Keratinocyte (primary cell): ENCODE measurements at regions not wholly inside any gene's neighbourhood (a gene's known extent, or its start where the extent isn't known, plus 50 kb on each side); places are given as distances from the start of the nearest gene placed in this dataset.

Experiments
- DNase-seq: peaks from one replicate; pipeline ENCODE4 v3.0.0-alpha.2; 2011; ENCODE audit warnings: low read depth, missing footprints, low spot score
- FAIRE-seq: peaks from 2 replicates; lab custom pipeline; 2011; peaks lifted over from hg19 to GRCh38; lab: Jason Lieb, UNC
- H2AFZ ChIP-seq: 2 replicates; pipeline ENCODE4 v1.6.0; 2012; ENCODE audit warnings: low read length, control low read depth, inconsistent platforms; ENCODE audit not compliant: control insufficient read depth
- H3K27ac ChIP-seq: 2 replicates; pipeline ENCODE4 v1.5.1; 2011; ENCODE audit warnings: low read length; ENCODE audit not compliant: control insufficient read depth, insufficient read depth
- H3K27me3 ChIP-seq: 3 replicates; pipeline ENCODE4 v1.6.0; 2011; ENCODE audit warnings: low read length; ENCODE audit not compliant: control insufficient read depth, insufficient read depth; ENCODE audit errors: extremely low read depth
- H3K36me3 ChIP-seq, 2 experiments: 2 replicates in 1 of 2; 3 replicates in 1 of 2; pipeline ENCODE4 v1.5.1; 2011; ENCODE audit warnings: low read length in 2 of 2, mild to moderate bottlenecking in 1 of 2; ENCODE audit not compliant: control insufficient read depth in 2 of 2, insufficient read depth in 2 of 2; ENCODE audit errors: extremely low read depth in 1 of 2
- H3K4me1 ChIP-seq: 3 replicates; pipeline ENCODE4 v1.5.1; 2011; ENCODE audit warnings: low read length; ENCODE audit not compliant: control insufficient read depth, insufficient read depth; ENCODE audit errors: extremely low read depth
- H3K4me2 ChIP-seq: 3 replicates; pipeline ENCODE4 v1.6.0; 2011; ENCODE audit warnings: low read depth, low read length; ENCODE audit not compliant: control insufficient read depth, insufficient read depth; ENCODE audit errors: extremely low read depth
- H3K4me3 ChIP-seq, 3 experiments: fragments of 200-600 bp in 1 of 3; sonication (generic) in 1 of 3; 2 replicates in 2 of 3; 3 replicates in 1 of 3; pipeline ENCODE4 v1.5.1; 2011 to 2016; ENCODE audit warnings: low read length in 3 of 3, mild to moderate bottlenecking in 3 of 3, control low read depth in 2 of 3, inconsistent platforms in 1 of 3, low read depth in 1 of 3, mixed read lengths in 1 of 3, mixed run types in 1 of 3, moderate library complexity in 1 of 3; ENCODE audit not compliant: control insufficient read depth in 2 of 3, insufficient read depth in 2 of 3; ENCODE audit errors: extremely low read depth in 1 of 3
- H3K79me2 ChIP-seq: 2 replicates; pipeline ENCODE4 v1.6.0; 2012; ENCODE audit warnings: low read length; ENCODE audit not compliant: control insufficient read depth, insufficient read depth
- H3K9ac ChIP-seq: 3 replicates; pipeline ENCODE4 v1.6.0; 2011; ENCODE audit warnings: low read length; ENCODE audit not compliant: control insufficient read depth, insufficient read depth; ENCODE audit errors: extremely low read depth
- H3K9me1 ChIP-seq: 3 replicates; pipeline ENCODE4 v1.6.0; 2011; ENCODE audit warnings: low read length; ENCODE audit not compliant: control insufficient read depth, insufficient read depth; ENCODE audit errors: extremely low read depth
- H3K9me3 ChIP-seq: 2 replicates; pipeline ENCODE4 v1.5.1; 2012; ENCODE audit warnings: low read depth, low read length; ENCODE audit not compliant: control insufficient read depth
- H4K20me1 ChIP-seq: 3 replicates; pipeline ENCODE4 v1.6.0; 2011; ENCODE audit warnings: low read length; ENCODE audit not compliant: control insufficient read depth, insufficient read depth; ENCODE audit errors: extremely low read depth
- CTCF ChIP-seq, 3 experiments: IDR thresholded peaks in 1 of 3; conservative IDR thresholded peaks in 1 of 3; optimal IDR thresholded peaks in 1 of 3; 2 replicates in 2 of 3; 3 replicates in 1 of 3; pipeline versions ENCODE3 to v1.5.1; 2011; ENCODE audit warnings: low read length in 3 of 3, mild to moderate bottlenecking in 3 of 3, moderate library complexity in 2 of 3, control low read depth in 1 of 3, inconsistent platforms in 1 of 3; ENCODE audit not compliant: insufficient read depth in 2 of 3; ENCODE audit errors: extremely low read depth in 1 of 3
- EZH2 ChIP-seq: IDR thresholded peaks from one replicate; pipeline ENCODE4 v1.6.1; 2012; ENCODE audit warnings: inconsistent platforms, mild to moderate bottlenecking, low read length, moderate library complexity
- dilution Hi-C: fragments of 300-500 bp; cut with MboI; formaldehyde crosslinking; loops from one replicate; pipeline ENCODE4 v1.7.0; 2020; ENCODE audit warnings: low sequenced_read_pairs; ENCODE audit not compliant: extremely low pct_ligation_motif_present

- Histone ChIP-seq H3K36me3 (no peaks in the 10 kb centered on the region), H3K9ac (no peak overlapping the region), H3K9me1 (no peaks in the 10 kb centered on the region), H3K4me3 (no peak overlapping the region), H2AFZ (no peak overlapping the region), H4K20me1 (no peaks in the 10 kb centered on the region), H3K79me2 (no peaks in the 10 kb centered on the region), H3K27me3 (no peaks in the 10 kb centered on the region), H3K4me2 (no peak overlapping the region), H3K27ac (no peak overlapping the region), H3K4me1 (no peaks in the 10 kb centered on the region), H3K9me3 (no peaks in the 10 kb centered on the region)
- no peak for TF ChIP-seq CTCF (optimal IDR thresholded peaks at IDR 0.05 in 1 of 3, IDR thresholded peaks at IDR 0.05 in 1 of 3, conservative IDR thresholded peaks at IDR 0.05 in 1 of 3; ENCODE audit: extremely low read depth in 1 of 3, insufficient read depth in 2 of 3, low read length in 3 of 3)
- no peak for TF ChIP-seq EZH2
- dilution Hi-C loops = no loop called here
- FAIRE-seq (no peak), DNase-seq (no peak)
Observed at GRCh38 chr3:132963786-132964185, 74.4 kb upstream of the TMEM108 start.

GRCh38 chr3:132961991-132962390, 76.2 kb upstream of the TMEM108 start:
- FAIRE-seq (no peak), DNase-seq (no peak)
- no peak overlapping the region for H3K27ac ChIP-seq
- no peak overlapping the region for H2AFZ ChIP-seq
- H3K9ac ChIP-seq = no peak overlapping the region
- no peaks in the 10 kb centered on the region for H3K9me1 ChIP-seq
- dilution Hi-C loops = no loop called here
- H3K79me2 ChIP-seq = no peaks in the 10 kb centered on the region
- no peaks in the 10 kb centered on the region for H3K4me1 ChIP-seq
- no peak overlapping the region for H3K4me2 ChIP-seq
- TF ChIP-seq EZH2 (no peak), CTCF (optimal IDR thresholded peaks at IDR 0.05 in 1 of 3, IDR thresholded peaks at IDR 0.05 in 1 of 3, conservative IDR thresholded peaks at IDR 0.05 in 1 of 3; ENCODE audit: extremely low read depth in 1 of 3, insufficient read depth in 2 of 3, low read length in 3 of 3) (no peak)
- H3K4me3 ChIP-seq = no peak overlapping the region
- no peaks in the 10 kb centered on the region for H3K27me3 ChIP-seq
- H4K20me1 ChIP-seq = no peaks in the 10 kb centered on the region
- no peaks in the 10 kb centered on the region for H3K36me3 ChIP-seq
- no peaks in the 10 kb centered on the region for H3K9me3 ChIP-seq
